Skeletal muscle cell (primary cell): ENCODE measurements at regions not wholly inside any gene's neighbourhood (a gene's known extent, or its start where the extent isn't known, plus 50 kb on each side); places are given as distances from the start of the nearest gene placed in this dataset.
"Not testable (repeated sequence)": the region's sequence is repeated elsewhere in the genome, so short reads cannot be mapped to it uniquely, and the experiment has no call there.

Experiments used
- DNase-seq: peaks from one replicate; pipeline ENCODE4 v3.0.0-alpha.2; 2010; ENCODE audit warnings: low read depth
- H3K4me3 ChIP-seq: 2 replicates; pipeline ENCODE4 v1.5.1; 2011; ENCODE audit warnings: low read depth, mild to moderate bottlenecking, control low read depth, low read length, moderate library complexity

- H3K4me3 ChIP-seq, DNase-seq: not testable (repeated sequence)
Observed at GRCh38 chr17:27045039-27045438, 248.9 kb upstream of the WSB1 start.

GRCh38 chr17:27049104-27049784 is 244.7 kb upstream of the WSB1 start:
- no peak for DNase-seq
- no peak overlapping the region for H3K4me3 ChIP-seq

GRCh38 chr17:27065588-27065987 is 228.3 kb upstream of the WSB1 start:
- H3K4me3 ChIP-seq: no peak overlapping the region
- no peak for DNase-seq

- no peak for DNase-seq
- no peak overlapping the region for H3K4me3 ChIP-seq
Observed at GRCh38 chr17:27066315-27066714, 227.6 kb upstream of the WSB1 start.

GRCh38 chr17:27069842-27070508 is 223.9 kb upstream of the WSB1 start:
- DNase-seq: no peak
- H3K4me3 ChIP-seq: no peak overlapping the region

GRCh38 chr17:27070836-27071235 is 223.1 kb upstream of the WSB1 start:
- H3K4me3 ChIP-seq: no peak overlapping the region
- no peak for DNase-seq

- no peak for DNase-seq
- H3K4me3 ChIP-seq: no peak overlapping the region
Observed at GRCh38 chr17:27072885-27073284, 221.0 kb upstream of the WSB1 start.

GRCh38 chr17:27076814-27077213 is 217.1 kb upstream of the WSB1 start:
- DNase-seq: no peak
- H3K4me3 ChIP-seq: no peak overlapping the region

- no peak for DNase-seq
Observed at GRCh38 chr17:27078296-27078695, 215.6 kb upstream of the WSB1 start.

GRCh38 chr17:27079660-27080059 is 214.3 kb upstream of the WSB1 start:
- DNase-seq: no peak
- no peak overlapping the region for H3K4me3 ChIP-seq

More at GRCh38 chr17:27078296-27078695, 215.6 kb upstream of the WSB1 start:
- H3K4me3 ChIP-seq: no peak overlapping the region

GRCh38 chr17:27081002-27081638 is 212.8 kb upstream of the WSB1 start:
- no peak overlapping the region for H3K4me3 ChIP-seq
- DNase-seq: no peak

- H3K4me3 ChIP-seq: no peak overlapping the region
- no peak for DNase-seq
Observed at GRCh38 chr17:27082023-27082774, 211.7 kb upstream of the WSB1 start.

- DNase-seq: no peak
- H3K4me3 ChIP-seq: no peak overlapping the region
Observed at GRCh38 chr17:27082775-27083154, 211.1 kb upstream of the WSB1 start.

GRCh38 chr17:27083408-27084185 is 210.3 kb upstream of the WSB1 start:
- DNase-seq: no peak
- no peak overlapping the region for H3K4me3 ChIP-seq

- no peak for DNase-seq
- no peak overlapping the region for H3K4me3 ChIP-seq
Observed at GRCh38 chr17:27085517-27085916, 208.4 kb upstream of the WSB1 start.

GRCh38 chr17:27086526-27086925 is 207.4 kb upstream of the WSB1 start:
- no peak overlapping the region for H3K4me3 ChIP-seq
- DNase-seq: no peak

- H3K4me3 ChIP-seq: no peak overlapping the region
- no peak for DNase-seq
Observed at GRCh38 chr17:27087935-27088766, 205.8 kb upstream of the WSB1 start.

- H3K4me3 ChIP-seq: no peak overlapping the region
- no peak for DNase-seq
Observed at GRCh38 chr17:27088767-27089078, 205.2 kb upstream of the WSB1 start.
